Mucosa of stomach (tissue), 1 donor: ENCODE measurements at regions not wholly inside any gene's neighbourhood (a gene's known extent, or its start where the extent isn't known, plus 50 kb on each side); places are given as distances from the start of the nearest gene placed in this dataset.

Experiments used
- H3K27me3 ChIP-seq: one replicate; pipeline ENCODE4 v1.7.0; 2013; ENCODE audit warnings: mild to moderate bottlenecking, low read length; ENCODE audit not compliant: control insufficient read depth, insufficient read depth
- H3K36me3 ChIP-seq: one replicate; pipeline ENCODE4 v1.7.0; 2013; ENCODE audit warnings: low read length; ENCODE audit not compliant: control insufficient read depth, insufficient read depth
- H3K4me1 ChIP-seq: one replicate; pipeline ENCODE4 v1.7.0; 2013; ENCODE audit warnings: mild to moderate bottlenecking, low read length; ENCODE audit not compliant: control insufficient read depth, insufficient read depth
- H3K4me3 ChIP-seq: one replicate; pipeline ENCODE4 v1.7.0; 2013; ENCODE audit warnings: low read length
- H3K9ac ChIP-seq: one replicate; pipeline ENCODE4 v1.7.0; 2013; ENCODE audit warnings: mild to moderate bottlenecking, low read length, moderate library complexity
- H3K9me3 ChIP-seq: one replicate; pipeline ENCODE4 v1.7.0; 2013; ENCODE audit warnings: mild to moderate bottlenecking, low read length, moderate library complexity; ENCODE audit not compliant: control insufficient read depth
- donor health status: Pancreatic carcinoma.

GRCh38 chr3:44077267-44077666 is 164.4 kb upstream of the TOPAZ1 start:
- peaks cover 5% of the 10 kb centered on the region for H3K27me3 ChIP-seq
- no peak overlapping the region for H3K9ac ChIP-seq
- H3K36me3 ChIP-seq: no peaks in the 10 kb centered on the region
- H3K4me3 ChIP-seq: no peak overlapping the region
- H3K9me3 ChIP-seq: no peaks in the 10 kb centered on the region
- no peaks in the 10 kb centered on the region for H3K4me1 ChIP-seq

GRCh38 chr3:44078863-44079262 is 162.8 kb upstream of the TOPAZ1 start:
- H3K27me3 ChIP-seq: peaks cover 5% of the 10 kb centered on the region
- no peak overlapping the region for H3K9ac ChIP-seq
- H3K4me1 ChIP-seq: no peaks in the 10 kb centered on the region
- H3K4me3 ChIP-seq: no peak overlapping the region
- no peaks in the 10 kb centered on the region for H3K36me3 ChIP-seq
- no peaks in the 10 kb centered on the region for H3K9me3 ChIP-seq

GRCh38 chr3:44079916-44080315 is 161.8 kb upstream of the TOPAZ1 start:
- H3K9me3 ChIP-seq: no peaks in the 10 kb centered on the region
- H3K4me1 ChIP-seq: no peaks in the 10 kb centered on the region
- no peak overlapping the region for H3K9ac ChIP-seq
- H3K27me3 ChIP-seq: peaks cover 5% of the 10 kb centered on the region
- H3K36me3 ChIP-seq: no peaks in the 10 kb centered on the region
- no peak overlapping the region for H3K4me3 ChIP-seq

- H3K4me1 ChIP-seq: no peaks in the 10 kb centered on the region
- no peak overlapping the region for H3K4me3 ChIP-seq
- H3K9ac ChIP-seq: no peak overlapping the region
- no peaks in the 10 kb centered on the region for H3K9me3 ChIP-seq
- no peaks in the 10 kb centered on the region for H3K36me3 ChIP-seq
- H3K27me3 ChIP-seq: peaks cover 5% of the 10 kb centered on the region
Observed at GRCh38 chr3:44080474-44081072, 161.1 kb upstream of the TOPAZ1 start.

- Histone ChIP-seq H3K9me3 (no peaks in the 10 kb centered on the region), H3K27me3 (peaks cover 6% of the 10 kb centered on the region)
Observed at GRCh38 chr3:44090036-44090435, 151.7 kb upstream of the TOPAZ1 start.

GRCh38 chr3:44092497-44092896 is 149.2 kb upstream of the TOPAZ1 start:
- no peaks in the 10 kb centered on the region for H3K36me3 ChIP-seq
- no peaks in the 10 kb centered on the region for H3K27me3 ChIP-seq
- H3K9ac ChIP-seq: no peak overlapping the region
- no peaks in the 10 kb centered on the region for H3K9me3 ChIP-seq
- no peaks in the 10 kb centered on the region for H3K4me1 ChIP-seq
- no peak overlapping the region for H3K4me3 ChIP-seq

More at GRCh38 chr3:44090036-44090435, 151.7 kb upstream of the TOPAZ1 start:
- H3K4me3 ChIP-seq: no peak overlapping the region
- no peak overlapping the region for H3K9ac ChIP-seq
- no peaks in the 10 kb centered on the region for H3K36me3 ChIP-seq
- H3K4me1 ChIP-seq: no peaks in the 10 kb centered on the region

- H3K9me3 ChIP-seq: no peaks in the 10 kb centered on the region
- H3K4me3 ChIP-seq: no peak overlapping the region
- no peaks in the 10 kb centered on the region for H3K36me3 ChIP-seq
- H3K9ac ChIP-seq: no peak overlapping the region
- no peaks in the 10 kb centered on the region for H3K27me3 ChIP-seq
- H3K4me1 ChIP-seq: no peaks in the 10 kb centered on the region
Observed at GRCh38 chr3:44093531-44093930, 148.2 kb upstream of the TOPAZ1 start.

GRCh38 chr3:44098656-44099415 is 142.8 kb upstream of the TOPAZ1 start:
- Histone ChIP-seq H3K9ac (no peak overlapping the region), H3K27me3 (peaks cover 5% of the 10 kb centered on the region), H3K36me3 (no peaks in the 10 kb centered on the region), H3K9me3 (no peaks in the 10 kb centered on the region), H3K4me3 (no peak overlapping the region), H3K4me1 (no peaks in the 10 kb centered on the region)

- H3K9ac ChIP-seq: no peak overlapping the region
- H3K27me3 ChIP-seq: peaks cover 5% of the 10 kb centered on the region
- no peaks in the 10 kb centered on the region for H3K4me1 ChIP-seq
- H3K4me3 ChIP-seq: no peak overlapping the region
- no peaks in the 10 kb centered on the region for H3K9me3 ChIP-seq
- H3K36me3 ChIP-seq: no peaks in the 10 kb centered on the region
Observed at GRCh38 chr3:44099566-44100297, 142.0 kb upstream of the TOPAZ1 start.

GRCh38 chr3:44100298-44100695 is 141.4 kb upstream of the TOPAZ1 start:
- Histone ChIP-seq H3K4me3 (no peak overlapping the region), H3K4me1 (no peaks in the 10 kb centered on the region), H3K27me3 (peaks cover 5% of the 10 kb centered on the region), H3K9ac (no peak overlapping the region), H3K9me3 (no peaks in the 10 kb centered on the region), H3K36me3 (no peaks in the 10 kb centered on the region)

- H3K27me3 ChIP-seq: peaks cover 5% of the 10 kb centered on the region
- H3K9me3 ChIP-seq: no peaks in the 10 kb centered on the region
- no peak overlapping the region for H3K9ac ChIP-seq
- peaks cover 7% of the 10 kb centered on the region for H3K4me1 ChIP-seq
- no peaks in the 10 kb centered on the region for H3K36me3 ChIP-seq
- no peak overlapping the region for H3K4me3 ChIP-seq
Observed at GRCh38 chr3:44104043-44104442, 137.6 kb upstream of the TOPAZ1 start.

GRCh38 chr3:44104668-44105321 is 136.9 kb upstream of the TOPAZ1 start:
- Histone ChIP-seq H3K27me3 (no peaks in the 10 kb centered on the region), H3K4me3 (no peak overlapping the region), H3K9me3 (no peaks in the 10 kb centered on the region), H3K36me3 (no peaks in the 10 kb centered on the region), H3K9ac (no peak overlapping the region), H3K4me1 (peaks cover 7% of the 10 kb centered on the region)
